GM18858 (cell line): ENCODE measurements at regions not wholly inside any gene's neighbourhood (a gene's known extent, or its start where the extent isn't known, plus 50 kb on each side); places are given as distances from the start of the nearest gene placed in this dataset.

Experiments used
- ATAC-seq: cut with Tn5 transposase; IDR thresholded peaks from one replicate; pipeline ENCODE4 v1.9.1; 2021; ENCODE audit not compliant: unreplicated experiment

DNA sequence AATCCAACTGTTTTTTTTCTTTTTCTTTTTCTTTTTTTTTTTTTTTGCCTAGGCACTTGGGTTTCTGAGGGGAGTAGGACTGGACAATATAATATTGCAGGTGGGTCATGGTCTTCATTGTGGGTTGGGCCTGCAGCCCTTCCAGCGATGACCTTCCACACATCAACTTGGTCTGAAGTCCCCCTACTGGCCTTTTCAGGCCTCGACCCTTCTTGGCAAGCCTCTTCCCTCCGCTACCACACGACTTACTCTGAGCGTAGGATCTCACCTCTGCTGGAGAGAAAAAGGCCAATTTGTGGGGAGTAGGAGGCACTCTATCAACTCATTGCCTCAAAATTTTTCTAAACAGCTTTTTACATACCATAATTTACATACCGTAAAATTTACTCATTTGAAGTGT lies 51.1 kb upstream of the GRIK3 start:
- ATAC-seq, result no peak

DNA sequence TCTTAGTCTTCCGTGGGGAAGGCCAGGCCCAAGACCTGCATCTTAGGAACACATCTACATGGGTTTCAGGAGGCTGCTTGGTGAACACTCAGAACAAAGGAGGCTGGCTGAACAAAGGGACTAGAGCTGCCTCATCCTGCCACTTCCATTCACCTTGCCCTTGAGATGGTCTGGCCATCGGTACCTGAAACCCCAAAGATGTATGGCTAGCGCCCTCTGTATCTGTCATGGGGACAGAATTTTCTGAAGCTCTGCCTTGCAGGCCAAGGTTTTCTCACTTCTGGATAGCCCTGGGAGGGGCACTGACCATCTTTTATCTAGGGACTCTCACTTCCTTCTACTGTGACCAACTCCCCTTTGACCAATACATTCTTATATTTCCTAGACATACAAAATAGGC lies 55.4 kb upstream of the GRIK3 start:
- ATAC-seq, result no peak

DNA sequence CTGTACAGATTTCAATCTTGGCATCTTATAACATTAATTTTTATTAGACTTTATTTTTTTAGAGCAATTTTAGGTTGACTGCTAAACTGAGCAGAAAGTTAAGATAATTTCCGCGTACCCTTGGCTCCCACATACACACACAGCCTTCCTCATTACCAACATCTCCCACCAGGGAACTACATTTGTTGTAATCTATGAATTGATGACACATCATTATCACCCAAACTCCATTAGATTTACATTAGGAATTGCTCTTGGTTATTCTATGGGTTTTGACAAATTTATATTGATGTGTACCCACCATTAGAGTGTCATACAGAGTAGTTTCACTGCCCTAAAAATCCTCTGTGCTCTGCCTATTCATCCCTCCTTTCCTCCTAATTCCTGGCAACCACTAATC lies 56.4 kb upstream of the GRIK3 start:
- no peak for ATAC-seq

DNA sequence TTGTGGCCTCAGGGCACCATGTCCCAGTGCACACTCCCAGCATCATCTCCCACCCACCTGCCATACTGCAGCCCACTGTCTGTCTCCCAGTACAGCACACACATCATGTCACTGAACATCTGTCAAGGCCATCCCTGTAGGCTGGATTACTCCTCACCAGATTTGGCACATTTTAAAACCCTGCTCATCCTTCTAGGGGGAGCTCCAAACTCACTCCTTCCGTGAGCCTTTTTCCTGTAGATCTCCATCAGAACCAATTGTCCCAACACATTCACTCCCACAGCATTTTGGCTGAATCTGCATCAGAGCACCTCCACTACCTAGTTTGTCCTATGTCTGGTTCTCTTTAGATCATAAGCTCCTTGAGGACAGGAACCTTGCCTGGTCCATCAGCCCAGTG lies 58.6 kb upstream of the GRIK3 start:
- no peak for ATAC-seq

DNA sequence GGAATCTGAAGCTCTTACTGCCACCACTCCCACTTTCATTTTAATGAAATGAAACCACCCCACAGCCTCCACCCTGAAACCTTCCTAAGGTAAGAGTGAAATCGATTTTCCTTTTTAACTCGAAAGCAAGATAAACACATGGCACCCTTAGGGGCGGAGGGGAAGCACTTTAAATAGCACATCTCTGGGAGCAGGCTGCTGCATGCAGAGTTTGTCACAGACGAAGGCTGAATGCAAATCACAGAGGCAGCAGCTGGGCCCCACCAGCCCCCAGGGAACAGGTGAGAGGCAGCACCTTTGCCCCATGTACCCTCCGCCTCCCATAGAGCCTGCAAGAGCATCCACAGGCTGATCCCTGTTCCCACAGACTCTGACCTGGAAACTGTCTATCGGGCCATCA lies 60.0 kb upstream of the GRIK3 start:
- peak; percentile 68 for ATAC-seq

DNA sequence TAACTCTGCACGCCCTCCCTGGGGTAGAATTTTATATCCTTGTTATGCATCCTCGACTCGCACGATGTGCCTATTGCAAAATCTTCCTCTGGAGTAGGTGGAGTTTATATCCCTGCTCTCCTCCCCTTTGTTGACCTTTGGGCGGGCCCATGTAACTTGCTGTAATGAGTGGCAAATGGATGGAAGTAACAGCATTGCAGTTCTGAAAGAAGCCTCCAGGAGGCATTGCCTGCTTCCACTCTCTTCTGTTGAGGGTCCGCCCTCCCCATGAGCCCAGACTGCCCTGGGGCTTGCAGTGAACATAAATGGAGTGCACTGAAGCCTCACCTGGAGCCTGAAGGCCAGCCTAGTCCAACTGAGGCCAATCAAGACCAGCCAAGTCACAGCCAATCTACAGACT lies 62.2 kb upstream of the GRIK3 start:
- ATAC-seq, result no peak

DNA sequence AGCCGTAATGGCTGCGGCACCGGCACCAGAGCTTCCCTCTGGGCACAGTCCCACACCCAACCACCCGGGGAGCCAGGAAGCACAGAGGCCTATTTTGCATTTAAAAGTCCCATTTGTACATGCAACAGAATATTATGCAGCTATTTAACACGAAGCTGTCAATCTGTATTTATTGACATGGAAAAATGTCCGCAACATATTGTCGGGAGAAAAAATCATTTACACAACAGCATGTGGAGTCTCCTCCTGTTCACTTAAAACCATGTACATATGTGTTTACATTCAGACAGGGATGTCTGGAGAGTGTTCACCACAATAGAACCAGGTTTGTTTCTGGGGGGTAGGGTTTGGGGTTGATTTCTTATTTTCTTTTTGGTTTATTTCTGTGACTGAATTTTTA lies 63.4 kb upstream of the GRIK3 start:
- ATAC-seq, result no peak

DNA sequence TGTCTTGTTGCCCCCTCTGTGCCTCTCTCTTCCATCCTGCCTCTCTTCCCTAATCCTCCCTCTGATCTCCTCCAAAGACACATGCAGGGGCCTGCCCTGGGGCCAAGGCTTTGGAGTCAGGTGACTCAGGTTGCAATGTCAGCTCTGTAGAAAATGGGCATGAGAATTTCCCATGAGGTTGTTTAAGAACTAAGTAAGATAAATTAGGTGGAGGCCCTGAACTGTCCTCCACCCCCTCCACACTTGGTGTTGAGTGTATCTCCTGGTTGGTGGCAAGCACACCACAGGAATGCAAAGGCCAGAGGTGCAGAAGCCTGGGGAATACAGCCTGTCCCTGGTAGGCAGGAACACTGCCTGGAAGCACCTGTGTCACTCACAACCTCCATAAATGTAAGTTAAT lies 63.9 kb upstream of the GRIK3 start:
- ATAC-seq, result no peak

DNA sequence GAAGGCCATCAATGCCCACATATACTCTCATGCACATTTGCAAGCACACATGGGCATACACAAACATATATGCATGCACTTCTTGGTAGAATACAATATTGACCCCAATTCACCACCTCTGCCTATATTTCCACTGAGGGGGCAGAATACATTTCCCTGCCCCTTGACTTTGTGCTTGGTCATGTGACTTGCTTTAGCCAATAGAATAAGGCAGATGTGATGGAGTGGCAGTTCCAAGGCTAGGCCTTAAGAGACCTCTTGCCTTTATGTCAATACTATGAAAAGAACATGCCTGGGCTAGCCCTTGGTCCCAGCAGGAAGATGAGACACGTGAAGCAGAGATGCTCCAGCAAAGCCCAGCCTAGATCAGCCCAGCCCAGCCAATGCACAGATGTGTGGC lies 66.0 kb upstream of the GRIK3 start:
- no peak for ATAC-seq

DNA sequence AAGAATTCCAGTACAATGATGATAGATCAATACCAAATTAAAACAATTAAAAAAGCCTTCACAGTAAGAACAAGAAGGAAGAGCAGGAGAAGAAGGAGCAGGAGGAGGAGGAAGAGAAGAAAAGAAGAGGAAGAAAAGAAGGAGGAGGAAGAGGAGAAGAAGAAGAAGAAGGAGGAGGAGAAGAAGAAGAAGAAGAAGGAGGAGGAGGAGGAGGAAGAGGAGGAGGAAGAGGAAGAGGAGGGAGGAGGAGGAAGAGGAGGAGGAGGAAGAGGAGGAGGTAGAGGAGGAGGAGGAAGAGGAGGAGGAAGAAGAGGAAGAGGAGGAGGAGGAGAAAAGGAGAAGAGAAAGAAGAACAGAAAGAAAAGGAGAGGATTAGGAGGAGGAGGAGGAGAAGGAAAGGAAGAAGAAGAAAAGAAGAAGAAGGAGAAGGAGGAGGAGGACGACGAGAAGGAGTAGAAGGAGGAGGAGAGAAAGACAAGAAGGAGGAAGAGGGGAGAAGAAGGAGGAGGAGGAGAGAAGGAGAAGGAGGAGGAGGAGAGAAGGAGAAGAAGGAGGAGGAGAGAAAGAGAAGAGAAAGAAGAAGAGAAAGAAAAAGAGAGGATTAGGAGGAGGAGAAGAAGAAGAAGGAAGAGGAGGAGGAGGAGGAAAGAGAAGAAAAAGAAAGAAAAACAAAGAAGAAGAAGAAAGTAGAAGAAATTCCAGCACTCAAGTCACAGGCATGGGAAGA lies 68.5 kb upstream of the GRIK3 start:
- ATAC-seq, result no peak

DNA sequence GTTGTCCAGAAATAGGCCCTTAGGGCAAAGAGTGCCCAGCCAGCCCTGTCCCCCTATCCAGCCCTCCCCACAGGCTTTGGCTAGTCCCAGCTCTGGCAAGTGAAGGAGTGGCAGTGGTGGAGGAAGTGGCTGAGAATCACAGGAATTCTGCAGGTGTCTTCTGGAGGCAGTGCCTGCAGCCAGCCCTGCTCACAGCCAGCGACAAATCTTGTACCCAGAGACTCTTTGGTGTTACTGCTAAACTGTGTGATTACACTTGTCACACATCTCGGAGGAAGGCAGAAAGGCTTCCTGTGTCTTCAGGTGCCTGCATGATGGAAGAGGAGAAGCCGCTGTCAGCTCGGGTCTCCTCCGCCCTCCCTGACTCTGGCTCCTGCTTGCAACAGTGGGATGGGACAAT lies 71.6 kb upstream of the GRIK3 start:
- ATAC-seq, result no peak

DNA sequence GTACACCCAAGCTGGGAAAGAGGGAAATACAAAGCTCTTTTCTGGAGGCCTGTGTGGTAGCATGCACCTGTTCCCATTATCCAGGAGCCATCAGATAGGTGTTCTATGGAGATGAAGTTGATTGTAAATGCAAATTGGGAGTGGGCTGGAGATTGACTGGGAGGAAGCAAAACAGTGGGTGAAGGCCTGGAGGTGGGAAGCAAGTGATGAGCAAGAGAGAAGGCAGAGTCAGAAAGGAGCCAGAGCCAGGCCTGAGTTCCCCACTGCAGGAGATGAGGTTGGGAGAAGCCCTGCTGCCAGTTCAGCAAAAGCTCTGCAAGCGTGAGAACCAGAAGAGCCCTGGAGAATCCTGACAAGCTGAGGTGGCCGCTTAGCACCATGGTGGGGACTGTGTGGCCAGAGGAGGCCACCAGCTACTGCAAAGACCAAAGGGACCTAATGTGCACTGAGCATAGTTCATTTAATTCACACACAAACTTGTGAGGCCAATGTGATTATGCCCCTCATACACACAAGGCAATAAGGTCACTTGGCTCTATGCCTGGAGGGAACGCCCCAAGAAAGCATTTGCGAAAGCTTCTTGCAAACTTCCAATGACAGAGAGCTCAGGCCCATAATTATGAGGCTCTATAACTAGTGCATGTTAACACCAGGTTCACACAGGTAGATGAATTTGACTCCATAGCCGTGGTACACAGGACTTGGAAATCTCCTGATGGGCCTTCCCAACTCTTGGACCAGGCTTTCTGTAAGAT lies 73.0 kb upstream of the GRIK3 start:
- ATAC-seq, result no peak

DNA sequence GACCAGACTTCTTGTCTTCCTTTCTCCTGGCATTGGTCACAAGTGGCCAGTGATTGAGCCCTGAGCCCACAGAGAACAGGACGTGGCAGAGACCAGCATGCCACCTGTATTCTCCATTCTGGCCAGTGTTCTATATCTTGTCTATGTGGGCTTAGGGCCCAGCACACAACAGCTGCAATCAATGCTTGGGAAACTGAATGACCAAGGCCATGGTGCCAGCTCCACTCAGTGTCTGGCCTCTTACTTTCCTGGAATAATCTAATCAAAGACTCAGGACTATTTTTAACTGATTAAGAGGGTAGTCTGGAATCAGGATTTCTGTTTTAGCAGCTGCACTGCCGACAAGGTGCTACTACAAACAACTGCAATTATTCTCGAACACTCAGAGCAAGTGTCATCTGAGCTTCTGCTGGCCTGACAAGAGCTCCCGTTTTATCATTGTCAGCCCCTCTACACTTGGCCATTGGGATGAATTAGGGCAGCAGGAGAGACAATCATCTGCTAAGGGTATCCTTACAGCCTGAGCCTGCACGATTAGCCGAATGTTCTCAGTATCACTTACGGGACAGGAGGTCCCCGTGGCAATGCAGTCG lies 74.4 kb upstream of the GRIK3 start:
- ATAC-seq, result no peak

DNA sequence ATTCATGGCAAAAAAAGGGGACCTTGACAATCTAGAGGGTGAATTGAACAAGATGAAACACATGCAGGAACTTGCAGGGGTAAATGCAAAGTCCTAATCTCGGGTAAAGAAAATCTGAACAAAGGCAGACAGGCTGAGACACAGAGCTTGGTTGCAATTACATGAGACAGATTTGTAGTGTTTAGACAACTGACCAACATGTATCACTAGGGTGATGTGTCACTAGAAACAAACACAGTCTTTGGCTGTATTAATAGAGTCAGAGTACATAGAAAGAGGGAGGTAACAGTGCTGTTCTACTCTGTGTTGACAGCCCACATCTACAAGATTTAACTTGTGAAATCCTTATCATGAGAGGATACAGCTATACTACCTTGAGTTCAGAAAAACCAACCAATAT lies 78.1 kb upstream of the GRIK3 start:
- ATAC-seq, result no peak

DNA sequence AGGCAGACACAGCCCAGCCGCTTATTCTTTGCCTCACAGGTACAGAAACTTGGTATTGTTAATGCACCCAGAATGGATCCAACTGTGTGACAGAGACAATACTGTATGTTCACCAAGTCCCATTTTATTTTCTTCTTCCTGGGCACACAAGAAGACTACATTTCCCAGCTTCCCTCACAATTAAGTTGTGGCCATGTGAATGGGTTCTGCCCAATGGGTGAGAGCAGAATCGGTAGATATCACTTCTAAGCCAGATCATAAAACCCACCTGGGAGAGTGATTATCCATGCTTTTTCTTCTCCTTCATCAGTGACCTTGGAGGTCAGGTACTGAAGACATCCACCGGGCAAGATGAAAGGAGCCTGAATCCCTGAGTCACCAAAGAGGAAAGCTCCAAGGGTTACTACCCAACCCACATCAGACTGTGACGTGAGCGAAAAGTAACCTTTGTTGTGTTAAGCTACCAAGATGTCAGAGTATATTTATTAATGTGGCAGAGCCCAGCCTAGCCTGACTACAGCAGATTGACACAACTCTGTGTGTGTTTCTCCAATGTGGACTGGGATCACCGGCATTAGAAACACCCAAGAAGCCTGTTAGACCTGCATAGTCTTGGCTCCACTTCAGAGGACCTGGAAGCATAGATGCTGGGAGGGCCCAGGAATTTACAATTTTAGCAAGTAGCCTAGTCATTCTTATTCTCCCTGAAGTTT lies 79.1 kb upstream of the GRIK3 start:
- no peak for ATAC-seq

DNA sequence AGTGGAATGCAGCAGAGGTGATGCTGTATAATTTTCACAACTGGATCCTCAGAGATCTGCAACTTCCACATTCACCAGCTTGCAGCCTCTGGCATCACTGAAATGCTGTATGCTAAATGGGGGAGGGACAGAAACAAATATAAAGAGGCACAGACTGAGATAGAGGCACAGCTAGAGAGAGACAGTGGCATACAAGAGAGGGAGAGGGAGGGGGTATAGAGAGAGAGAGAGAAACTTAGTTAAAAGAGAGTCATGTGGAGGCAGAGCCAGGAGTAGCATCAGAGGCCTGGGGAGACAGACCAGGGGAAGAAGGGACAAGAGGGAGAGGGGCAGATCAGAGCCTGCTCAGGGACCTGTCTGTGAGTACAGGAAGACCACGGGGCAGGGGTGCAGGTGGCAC lies 84.5 kb upstream of the GRIK3 start:
- no peak for ATAC-seq

DNA sequence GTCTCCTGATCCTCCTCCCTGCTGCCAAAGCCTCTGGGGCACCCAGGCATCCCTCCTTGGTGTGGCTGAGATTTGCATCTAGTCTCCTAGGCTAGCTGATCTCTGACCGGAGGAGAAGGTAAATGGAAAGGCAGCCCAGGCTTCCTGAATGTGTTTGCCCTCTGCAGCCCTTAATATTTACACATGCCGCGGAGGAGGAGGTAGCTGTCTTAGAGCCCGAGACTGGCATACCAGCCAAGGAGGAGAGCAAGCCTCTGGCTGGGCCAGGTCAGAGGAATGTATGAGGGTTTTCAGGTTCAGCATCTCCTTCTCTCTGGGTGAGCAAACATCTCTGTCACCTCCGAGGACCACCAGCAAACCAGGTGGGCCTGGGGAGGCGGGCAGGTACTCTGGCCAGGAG lies 86.0 kb upstream of the GRIK3 start:
- no peak for ATAC-seq

DNA sequence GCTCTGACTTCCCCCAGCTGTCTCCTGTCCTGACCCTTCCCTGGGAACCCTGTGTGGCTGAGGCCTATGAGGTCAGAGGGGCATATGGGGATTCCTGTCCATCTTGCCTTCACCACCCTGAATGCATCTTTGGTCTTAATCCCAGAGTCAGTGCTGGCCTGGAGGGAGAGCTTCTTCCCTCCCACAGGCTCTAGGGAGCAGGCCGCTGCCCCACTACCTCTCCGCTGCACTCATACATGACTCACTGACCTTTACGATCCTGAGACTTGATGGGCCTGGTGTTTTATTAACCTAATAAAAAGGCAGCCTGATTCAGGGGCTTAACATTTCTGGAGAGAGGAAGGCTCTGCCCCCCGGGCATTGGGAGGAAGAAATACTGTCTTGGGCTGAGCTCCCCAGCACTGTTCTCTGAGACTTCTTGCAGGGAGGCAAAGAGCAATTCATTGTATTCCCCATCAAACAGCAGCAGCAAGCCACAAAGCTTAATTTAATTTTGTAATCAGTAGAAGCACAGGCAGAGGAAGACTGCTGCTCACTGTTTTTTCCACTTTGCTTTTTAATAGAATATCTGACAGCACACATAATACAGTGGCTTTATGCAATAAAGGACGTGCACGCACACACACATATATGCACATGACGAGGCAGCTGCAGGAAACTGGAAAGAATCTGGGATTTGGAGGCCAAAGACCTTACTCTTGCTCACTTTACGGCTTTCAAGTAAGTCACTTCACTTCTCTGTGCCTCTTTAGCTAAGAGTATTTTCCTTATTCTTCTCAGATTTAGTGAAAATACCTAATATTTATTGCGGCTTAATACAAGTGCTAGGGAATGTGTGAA lies 89.2 kb upstream of the GRIK3 start:
- ATAC-seq, result no peak

DNA sequence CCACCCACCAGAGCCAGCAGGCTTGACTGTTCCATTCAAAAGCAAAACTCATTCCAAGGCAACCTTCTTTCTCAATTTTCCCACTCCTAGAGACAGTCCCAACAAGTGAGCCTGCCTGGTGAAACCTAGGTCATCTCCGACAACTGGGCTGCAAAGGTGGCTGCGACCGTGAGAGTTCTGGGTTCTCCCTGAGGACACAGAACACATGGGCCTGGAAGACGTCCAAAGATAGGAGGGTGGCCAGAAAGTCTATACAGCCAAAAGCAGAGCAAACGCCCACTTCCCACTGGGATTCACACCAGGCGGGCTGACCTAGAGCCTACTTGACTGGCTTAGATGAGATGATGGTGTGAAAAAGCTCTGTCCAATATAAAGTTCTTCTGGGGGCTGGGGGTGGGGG lies 90.2 kb upstream of the GRIK3 start:
- ATAC-seq, result no peak

DNA sequence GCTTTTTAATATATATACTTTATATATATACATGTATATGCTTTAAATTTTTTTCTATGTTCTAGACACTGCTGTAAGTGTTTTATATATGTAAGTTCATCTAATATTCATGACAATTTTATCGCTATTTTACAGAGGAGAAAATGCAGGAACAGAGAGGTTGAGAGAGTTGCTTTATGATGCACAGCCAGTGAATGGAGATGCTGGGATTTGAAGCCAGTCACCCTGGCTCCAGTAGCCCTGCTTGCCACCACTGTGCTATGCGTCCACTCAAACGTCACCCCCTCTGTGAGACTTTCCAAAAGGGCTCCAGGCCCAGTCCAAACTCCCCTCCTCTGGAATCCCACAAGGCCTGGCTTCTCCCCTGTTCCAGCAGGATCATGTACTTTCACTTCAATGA lies 91.0 kb upstream of the GRIK3 start:
- no peak for ATAC-seq

DNA sequence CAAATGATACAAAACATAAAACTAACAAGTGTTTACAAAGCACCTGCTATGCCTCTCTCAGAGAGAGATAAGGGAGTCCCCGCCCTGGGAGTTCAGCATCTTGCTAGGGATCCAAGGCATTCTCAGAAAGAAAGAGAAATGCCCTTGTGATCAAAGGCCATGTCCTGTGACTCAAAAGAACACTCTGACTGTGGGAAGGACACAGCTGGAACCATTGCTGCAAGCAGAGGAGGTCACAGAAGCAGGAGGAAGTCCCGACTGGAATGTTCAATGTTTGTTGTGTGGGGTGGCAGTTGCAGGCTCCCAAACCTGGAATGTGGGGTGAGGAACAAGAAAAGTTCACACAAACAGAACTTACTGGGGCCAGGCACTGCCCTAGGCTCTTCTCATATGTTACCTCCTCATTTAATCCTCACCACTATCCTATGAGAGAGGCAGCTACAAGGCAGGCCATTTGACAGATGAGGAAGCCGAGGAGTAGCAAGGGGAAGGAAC lies 93.0 kb upstream of the GRIK3 start:
- no peak for ATAC-seq
